HG03575 (cell line): ENCODE measurements at regions not wholly inside any gene's neighbourhood (a gene's known extent, or its start where the extent isn't known, plus 50 kb on each side); places are given as distances from the start of the nearest gene placed in this dataset.
"Not testable (repeated sequence)": the region's sequence is repeated elsewhere in the genome, so short reads cannot be mapped to it uniquely, and the experiment has no call there.

Experiments used
- ATAC-seq: cut with Tn5 transposase; IDR thresholded peaks from one replicate; pipeline ENCODE4 v1.9.1; 2021; ENCODE audit not compliant: unreplicated experiment, insufficient number of reproducible peaks, low FRiP score; ENCODE audit errors: extremely low read depth

DNA sequence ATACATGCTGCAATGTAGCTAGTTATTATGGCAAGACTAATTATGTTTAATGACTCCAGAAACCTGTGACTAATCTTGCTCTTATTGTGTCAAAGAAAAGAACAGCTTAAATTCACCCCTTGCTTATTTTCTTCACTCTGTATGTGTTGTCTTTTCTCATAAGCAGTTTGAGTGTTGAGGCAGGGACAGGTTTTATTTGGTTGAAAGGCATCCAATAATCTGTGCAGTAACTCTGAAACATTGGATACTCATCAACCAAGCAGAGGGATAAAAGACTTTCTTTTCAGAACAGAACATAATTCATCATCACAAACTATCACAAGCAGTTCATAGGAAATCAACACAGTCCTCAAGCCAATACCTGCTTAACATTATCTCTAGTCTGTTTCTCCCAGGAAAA, 797.6 kb upstream of the MBL2 start:
- no peak for ATAC-seq

DNA sequence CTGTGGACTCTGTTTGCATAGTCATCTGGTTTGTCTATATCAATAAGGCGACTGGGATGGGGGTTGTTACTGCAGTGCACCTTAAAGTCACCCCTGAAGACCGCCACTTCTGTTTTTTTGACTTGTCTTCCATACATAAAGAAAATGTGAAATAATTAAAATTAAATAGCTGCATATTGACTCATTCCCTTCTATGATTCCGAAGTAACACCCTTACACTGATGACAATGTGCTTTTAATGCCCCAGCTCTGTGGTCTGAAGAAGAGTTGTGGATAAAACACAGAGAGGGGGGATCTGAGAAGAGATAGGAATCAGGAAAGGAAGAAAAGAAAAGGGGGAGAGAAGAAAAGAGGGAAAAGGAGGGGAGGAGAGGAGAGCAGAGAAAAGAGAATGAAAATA, 796.9 kb upstream of the MBL2 start:
- ATAC-seq, result no peak

DNA sequence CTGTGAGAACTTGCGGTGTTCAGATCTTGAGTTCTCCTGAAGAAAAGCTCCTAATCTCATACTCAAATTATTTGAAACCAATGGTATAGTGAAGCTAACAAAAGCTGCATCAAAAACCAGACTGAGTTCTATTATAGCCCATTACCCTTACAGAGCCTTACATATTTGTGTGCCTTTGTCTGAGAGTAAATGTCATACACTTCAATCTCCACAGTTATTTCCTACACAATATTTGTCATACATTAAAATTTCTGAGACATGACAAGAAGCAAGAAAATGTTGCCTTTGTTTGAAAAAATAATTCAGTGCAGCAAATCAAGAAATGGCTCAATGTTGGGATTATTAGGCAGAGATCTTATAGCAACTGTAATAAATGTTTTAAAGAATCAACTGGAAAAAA, 776.1 kb upstream of the MBL2 start:
- ATAC-seq, result no peak

DNA sequence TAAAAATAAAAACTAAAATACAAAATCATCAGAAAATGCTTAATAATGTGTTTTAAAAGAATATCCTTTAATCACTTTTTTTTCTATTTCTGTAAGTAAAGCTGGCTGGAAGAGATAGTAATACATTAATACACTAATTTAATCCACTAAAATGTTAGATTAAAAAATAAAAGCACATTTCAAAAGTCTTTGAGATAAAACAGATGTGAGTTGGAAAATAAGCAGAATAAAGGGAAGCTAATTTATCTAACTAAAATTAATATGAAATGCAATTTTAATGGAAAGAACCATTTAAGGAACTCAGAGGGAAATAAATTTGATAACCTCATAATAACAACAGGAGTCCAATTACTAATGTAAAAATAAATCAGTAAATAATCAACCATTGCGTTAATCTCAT, 774.8 kb upstream of the MBL2 start:
- ATAC-seq, result no peak

DNA sequence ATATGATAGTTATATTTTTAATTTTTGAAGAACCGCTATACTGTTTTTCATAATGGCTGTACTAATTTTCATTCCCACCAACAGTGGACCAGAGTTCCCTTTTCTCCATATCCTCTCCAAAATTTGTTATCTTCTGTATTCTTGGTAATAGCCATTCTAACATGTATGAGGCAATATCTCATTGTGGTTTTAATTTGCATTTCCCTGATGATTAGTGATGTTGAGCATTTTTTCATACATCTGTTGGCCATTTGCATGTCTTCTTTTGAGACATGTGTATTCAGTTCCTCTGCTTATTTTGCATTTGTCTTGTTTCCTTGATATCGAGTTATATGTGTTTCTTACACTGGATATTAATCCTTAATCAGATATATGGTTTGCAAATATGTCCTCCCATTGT, 770.8 kb upstream of the MBL2 start:
- no peak for ATAC-seq

DNA sequence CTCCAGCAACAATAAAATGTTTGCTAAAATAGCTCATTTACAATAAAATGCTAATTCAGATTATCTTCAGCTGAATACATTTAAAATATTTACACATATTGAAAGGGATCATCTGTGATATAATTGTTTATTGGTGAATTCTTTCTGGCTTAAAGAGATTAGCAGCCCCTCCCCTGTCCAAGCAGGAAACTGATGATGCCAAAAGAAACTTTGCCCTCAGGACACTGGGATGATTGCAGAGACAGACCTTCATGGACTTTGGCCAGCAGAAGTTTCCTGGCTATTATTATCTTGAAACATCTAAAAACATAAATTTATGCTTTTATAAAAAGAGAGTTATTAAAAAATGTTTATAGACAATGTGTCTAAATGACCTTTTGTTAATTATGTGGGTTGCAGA, 764.9 kb upstream of the MBL2 start:
- ATAC-seq, result no peak

DNA sequence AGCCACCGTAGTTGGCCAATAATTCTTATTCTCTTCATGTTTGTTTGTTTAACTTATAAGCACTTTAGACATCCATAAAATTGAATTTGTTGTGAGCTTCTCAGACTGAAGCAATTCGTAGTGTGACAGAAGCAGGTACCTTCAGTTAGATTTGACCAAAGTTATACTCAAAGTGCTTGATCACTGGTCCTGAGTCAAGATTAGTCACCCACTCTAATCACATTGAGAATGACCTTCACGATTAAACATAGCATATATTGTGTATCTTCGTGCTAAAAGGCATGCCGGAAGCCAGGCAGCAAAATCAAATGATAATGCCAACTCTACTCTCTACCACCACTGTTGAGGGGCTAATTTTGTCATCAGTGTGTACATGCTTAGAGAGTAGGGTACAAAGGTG, 763.7 kb upstream of the MBL2 start:
- no peak for ATAC-seq

DNA sequence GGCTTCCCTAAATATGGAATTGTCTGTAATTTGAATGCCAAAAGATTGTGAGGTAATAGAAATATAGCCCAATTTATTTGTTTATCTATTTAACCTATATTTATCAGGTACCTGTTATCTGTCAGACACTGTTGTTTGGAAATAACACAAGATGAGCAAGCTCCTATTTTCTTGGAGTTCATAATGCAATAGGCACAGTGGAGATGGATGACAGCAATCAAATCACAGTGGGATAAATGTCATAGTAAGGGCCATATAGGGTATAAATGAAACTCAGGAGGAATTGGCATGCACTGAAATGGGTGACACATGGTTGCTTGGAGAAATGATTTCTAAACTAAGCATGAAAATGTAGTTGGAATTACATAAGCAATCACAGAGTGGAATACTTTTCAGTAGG, 761.8 kb upstream of the MBL2 start:
- no peak for ATAC-seq

DNA sequence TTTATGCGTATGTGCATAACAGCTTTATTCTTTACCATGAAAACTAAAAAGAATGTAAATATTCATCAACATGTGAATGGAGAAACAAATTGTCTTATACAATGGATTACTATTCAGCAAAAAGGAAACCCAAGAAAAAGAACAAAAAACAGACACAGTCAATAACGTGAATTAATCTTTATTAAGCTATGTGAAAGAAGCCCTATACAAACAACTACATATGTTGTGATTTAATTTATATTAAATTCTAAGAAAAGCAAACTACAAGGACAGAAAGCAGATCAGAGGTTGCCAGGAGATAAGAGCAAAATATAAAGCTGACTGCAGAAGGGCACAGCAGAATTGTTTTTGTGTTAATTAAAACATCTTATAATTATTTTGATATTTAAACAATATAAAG, 756.4 kb upstream of the MBL2 start:
- no peak for ATAC-seq

DNA sequence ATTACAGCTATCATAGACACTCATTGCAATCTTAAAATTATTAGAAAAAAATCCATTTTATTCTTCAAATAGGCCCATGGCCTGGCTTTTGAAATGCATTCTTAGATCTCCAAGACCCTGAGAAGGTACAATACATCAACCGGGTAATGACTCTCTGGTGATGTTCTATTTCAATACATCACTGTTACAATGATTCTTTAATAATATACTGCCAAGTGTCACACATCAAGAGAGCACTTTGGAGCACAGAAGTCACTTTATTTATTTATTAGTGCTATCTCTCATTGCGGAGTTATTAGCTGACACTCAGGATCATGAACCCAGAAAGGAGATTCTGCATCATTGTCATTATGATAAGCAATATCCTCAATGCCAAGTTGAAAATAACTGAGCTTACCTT, 748.5 kb upstream of the MBL2 start:
- ATAC-seq, result no peak

DNA sequence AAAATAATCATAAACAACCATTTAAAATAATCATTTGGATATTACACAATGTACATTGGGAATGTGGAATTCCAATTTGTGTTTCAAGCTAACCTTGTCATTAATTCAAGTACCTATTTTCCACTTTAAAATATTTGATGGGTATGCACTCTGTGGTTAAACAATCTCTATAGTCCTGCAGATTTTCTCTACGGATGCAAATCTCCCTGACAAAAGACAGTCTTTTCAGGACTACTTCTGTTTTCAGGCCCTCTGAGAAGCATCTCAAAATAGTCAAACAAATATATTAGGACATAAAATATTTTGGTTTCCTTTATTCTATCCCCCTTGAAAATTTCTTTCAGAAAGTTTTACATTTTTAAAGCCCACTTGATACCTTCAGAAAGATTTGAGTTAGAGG, 735.6 kb upstream of the MBL2 start:
- ATAC-seq, result no peak

DNA sequence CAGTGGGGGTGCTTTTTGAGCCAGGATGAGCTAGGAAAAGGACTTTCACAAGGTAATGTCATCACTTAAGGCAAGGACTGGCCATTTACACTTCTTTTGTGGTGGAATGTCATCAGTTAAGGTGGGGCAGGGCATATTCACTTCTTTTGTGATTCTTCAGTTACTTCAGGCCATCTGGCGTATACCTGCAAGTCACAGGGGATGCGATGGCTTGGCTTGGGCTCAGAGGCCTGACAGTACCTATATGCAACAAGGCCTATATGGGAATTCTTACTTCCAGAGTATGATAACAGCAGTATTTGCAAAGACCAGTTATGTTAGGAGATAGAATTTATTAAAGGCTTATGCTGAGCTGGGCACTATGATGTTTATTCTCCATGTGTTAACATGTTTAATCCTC, 731.9 kb upstream of the MBL2 start:
- not testable (repeated sequence) for ATAC-seq

DNA sequence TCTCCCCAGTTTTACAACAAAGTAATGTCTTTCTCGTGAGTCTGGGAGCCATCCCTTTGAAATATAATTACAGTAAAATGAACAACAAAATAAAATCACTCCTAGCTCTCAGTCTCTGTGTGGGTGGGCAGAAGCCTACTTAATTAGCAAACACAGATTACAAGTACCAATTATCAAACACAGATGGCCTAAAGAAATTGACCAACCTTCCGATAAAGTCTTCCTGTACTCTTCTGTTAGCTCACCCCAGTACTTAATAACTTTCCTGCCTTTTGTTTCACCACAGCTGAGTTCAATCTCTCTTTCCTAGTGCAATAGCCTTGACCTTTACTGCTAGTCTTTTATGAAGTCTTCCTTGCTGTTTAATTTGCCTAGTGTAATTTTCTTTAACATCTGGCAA, 719.2 kb upstream of the MBL2 start:
- ATAC-seq, result no peak

DNA sequence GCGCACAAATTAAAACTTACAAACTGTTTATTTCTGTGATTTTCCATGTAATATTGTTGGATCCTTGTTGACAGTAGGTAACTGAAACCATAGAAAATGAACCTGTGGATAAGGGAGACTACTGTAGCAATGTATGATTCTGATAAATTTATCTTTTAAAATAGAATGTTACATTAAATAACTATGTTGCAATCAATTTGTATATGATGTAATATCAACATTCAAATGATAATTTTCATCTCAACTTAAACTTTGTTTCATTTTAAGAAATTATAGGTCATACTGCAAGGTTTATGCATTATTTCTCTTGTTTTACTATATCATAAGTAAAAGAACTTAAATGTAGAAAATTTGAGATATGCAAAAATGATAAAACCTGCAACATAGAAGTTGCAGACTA, 718.0 kb upstream of the MBL2 start:
- no peak for ATAC-seq

DNA sequence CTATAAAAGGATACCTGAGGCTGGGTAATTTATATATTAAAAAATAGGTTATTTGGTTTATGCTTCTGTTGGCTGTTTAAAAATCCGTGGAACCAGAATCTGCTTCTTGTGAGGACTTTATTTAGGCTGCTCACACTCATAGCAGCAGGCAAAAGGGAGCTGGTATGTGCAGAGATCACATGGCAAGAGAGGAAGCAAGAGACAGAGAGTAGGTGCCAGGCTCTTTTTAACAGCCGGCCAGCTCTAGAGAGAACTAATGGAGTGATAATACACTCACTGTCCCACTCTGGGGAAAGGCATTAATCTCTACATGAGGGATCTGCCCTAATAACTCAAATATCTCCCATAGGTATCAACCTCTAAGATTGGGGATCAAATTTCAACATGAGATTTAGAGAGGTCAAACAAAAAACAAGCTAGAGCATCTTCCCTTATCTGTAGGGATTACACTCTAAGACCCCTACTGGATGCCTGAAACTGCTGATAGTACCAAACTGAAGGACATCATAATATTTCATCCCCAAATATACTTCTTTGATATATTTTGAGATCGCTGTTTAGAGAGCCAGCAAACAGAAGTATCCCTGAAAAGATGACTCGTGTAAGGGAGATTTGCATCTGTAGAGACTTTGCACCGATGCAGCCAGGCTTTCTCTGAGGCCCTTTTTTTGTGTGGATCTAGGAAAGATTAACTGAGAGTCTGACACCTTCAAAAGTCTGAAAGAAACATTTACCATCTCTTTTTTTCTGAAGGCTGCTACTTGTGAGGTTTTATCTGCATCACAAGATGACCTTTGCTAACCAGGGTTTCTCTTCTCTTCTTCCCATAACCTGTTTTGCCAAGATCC, 717.0 kb upstream of the MBL2 start:
- no peak for ATAC-seq

DNA sequence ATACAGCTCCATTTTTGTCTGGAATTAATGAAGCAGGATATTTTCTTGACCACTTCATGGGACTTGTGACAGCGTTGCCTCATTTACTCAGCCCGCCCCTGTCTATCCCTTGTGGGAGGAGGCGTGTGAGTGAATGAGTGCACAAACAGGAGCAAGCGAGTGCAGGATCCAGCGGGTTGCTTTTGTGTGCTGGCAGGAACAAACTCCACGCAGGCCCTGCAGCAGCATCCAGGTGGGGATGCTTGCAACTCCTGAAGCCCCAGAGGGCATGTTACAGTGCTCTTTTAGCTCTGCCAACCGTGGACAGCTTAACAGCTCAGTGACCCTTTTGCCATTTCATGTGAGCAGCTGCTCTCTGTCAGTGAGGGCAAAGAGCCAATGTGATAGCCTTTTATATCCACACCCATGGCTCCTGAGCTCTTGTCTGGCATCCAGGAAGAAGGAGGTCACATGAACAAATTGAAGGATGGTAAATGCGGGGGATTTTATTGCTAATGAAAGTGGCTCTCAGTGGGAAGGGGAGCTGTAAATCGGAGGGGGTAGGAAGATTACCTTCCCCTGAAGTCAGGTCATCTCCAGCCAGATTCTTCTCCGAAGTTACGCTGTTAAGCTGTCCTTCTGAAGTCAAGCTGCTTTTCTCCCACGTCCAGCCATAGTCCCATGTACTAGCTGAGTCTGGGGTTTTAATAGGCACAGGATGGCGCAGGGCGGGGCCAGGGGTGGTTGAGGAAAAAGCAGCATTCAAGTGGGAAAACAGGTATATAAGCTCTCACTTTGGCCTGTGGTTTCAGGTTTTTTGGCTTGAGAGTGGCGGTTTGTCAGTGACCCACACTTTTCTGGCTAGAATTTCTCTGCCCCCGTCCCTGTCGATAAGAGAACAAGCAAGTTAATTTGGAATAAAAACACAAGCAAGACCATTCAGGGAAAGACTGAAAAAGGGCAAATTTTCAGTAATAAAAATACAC, 714.7 kb upstream of the MBL2 start:
- no peak for ATAC-seq

DNA sequence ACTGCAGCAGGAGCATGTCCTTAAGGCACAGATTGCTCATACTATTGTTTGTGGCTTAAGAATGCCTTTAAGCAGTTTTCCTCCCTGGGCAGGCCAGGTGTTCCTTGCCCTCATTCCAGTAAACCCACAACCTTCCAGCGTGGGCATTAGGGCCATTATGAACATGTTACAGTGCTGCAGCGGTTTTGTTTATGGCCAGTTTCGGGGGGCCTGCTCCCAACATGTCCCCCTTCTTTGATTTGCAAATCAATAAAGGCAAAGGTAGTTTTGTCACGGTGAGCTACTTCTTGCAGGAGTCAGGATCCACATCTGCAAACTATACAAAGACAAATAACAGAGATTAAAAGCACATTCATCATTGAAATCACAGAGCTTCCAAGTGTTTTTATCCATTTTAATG, 712.8 kb upstream of the MBL2 start:
- not testable (repeated sequence) for ATAC-seq

DNA sequence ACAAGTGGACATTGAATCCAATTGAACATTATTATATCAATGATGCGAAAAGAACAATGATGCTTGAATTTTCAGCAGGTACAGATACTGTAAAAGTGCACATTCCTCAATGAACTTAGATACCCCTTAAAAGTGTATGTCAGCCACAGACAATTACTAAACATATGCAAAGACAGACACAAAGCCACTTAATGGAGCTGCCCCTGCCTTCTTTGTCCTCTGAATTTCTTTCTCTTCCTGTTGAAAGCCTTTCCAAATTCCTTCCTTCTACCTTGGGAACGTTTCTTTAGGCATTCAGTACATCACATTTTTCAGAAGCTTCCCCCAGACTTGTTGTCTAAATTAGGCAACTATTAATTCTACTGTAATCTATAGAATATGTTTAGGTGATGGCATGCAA, 706.8 kb upstream of the MBL2 start:
- ATAC-seq, result no peak

DNA sequence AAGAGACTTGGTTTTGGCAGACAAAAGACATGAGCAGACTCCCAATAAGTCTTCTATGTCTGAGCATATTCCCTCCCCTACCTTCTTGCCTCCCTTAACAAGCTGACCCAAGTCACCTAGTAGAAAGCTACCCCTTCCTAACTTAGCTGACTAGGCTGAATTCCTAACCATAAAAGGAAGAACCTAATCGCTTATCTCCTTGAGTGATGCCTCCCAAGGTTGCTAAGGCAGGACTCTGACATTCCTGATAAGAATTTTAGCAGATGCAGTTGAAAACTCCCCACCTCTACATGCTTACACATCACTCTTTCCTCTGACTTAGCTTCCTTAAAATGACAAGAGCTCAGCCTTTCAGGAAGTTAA, 704.7 kb upstream of the MBL2 start:
- no peak for ATAC-seq

DNA sequence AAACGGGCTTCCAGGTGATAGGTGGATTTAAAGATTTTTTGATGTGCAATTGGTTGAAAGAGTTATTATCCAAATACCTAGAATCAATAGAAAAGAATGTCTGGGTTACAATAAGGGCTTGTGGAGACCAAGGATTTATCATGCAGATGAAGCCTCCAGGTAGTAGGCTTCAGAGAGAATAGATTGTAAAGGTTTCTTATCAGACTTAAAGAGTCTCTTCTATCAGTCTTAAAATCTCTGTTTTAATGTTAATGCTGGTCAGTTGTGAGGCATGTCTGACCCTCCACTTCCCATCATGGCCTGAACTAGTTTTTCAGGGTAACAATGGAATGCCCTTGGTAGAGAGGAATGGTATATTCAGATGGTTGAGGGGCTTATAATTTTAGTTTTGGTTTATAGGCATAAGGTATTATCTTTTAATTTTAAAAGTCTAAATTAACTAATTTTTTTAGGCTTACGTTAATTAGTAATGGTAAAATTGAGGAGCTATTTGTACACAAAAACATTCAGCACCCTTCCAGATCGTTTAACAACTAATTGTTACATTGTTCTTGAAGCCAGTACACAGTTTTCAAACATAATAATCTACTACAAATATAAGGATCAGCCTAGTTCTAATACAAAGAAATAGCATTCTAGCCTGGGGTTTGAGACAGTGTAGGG, 704.2 kb upstream of the MBL2 start:
- no peak for ATAC-seq
